ENCODE measurements at regions not wholly inside any gene's neighbourhood (a gene's known extent, or its start where the extent isn't known, plus 50 kb on each side); places are given as distances from the start of the nearest gene placed in this dataset.

DNA sequence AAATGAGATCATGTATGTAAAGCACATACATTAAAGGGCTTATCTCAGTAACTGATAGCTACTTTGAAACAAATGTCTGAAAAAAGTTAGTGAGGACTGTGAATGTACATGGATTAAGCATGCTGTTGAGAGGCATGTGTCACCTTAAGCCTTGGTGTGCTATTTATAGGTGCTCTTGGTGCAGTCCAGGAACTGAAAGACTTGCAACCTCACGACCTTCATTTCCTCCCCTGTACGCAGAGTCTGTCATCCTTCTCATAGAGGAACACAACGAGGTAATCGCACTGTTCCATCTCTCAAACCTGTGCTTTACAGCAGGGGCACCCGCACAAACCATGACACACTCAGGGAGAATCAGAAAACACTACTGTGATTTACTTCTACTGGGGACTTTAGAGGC lies 65.6 kb downstream of the UFM1 start:
- H3K9me3 ChIP-seq, result no peaks in the 10 kb centered on the region
- no peak overlapping the region for H3K27ac ChIP-seq
- H3K4me3 ChIP-seq, result no peak overlapping the region
- WGBS, 3 donors, result 13 to 26% (median 19%) methylated on average over 5 of the region's 5 CpGs
- DNase-seq (no peak), ATAC-seq (peak; percentile 43 to 89 (median 68))
- no peaks in the 10 kb centered on the region for H3K27me3 ChIP-seq (ENCODE audit: insufficient read depth in 3 of 3, low read length in 2 of 3)
- intact Hi-C loops (cut with DNase I), result no loop called here
- TF ChIP-seq, protein P1, sequence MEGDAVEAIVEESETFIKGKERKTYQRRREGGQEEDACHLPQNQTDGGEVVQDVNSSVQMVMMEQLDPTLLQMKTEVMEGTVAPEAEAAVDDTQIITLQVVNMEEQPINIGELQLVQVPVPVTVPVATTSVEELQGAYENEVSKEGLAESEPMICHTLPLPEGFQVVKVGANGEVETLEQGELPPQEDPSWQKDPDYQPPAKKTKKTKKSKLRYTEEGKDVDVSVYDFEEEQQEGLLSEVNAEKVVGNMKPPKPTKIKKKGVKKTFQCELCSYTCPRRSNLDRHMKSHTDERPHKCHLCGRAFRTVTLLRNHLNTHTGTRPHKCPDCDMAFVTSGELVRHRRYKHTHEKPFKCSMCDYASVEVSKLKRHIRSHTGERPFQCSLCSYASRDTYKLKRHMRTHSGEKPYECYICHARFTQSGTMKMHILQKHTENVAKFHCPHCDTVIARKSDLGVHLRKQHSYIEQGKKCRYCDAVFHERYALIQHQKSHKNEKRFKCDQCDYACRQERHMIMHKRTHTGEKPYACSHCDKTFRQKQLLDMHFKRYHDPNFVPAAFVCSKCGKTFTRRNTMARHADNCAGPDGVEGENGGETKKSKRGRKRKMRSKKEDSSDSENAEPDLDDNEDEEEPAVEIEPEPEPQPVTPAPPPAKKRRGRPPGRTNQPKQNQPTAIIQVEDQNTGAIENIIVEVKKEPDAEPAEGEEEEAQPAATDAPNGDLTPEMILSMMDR (IDR thresholded peaks at IDR 0.05), result no peak
- no peaks in the 10 kb centered on the region for H3K36me3 ChIP-seq (ENCODE audit: insufficient read depth in 1 of 2, low read depth in 1 of 2)
- no peaks in the 10 kb centered on the region for H3K4me1 ChIP-seq

DNA sequence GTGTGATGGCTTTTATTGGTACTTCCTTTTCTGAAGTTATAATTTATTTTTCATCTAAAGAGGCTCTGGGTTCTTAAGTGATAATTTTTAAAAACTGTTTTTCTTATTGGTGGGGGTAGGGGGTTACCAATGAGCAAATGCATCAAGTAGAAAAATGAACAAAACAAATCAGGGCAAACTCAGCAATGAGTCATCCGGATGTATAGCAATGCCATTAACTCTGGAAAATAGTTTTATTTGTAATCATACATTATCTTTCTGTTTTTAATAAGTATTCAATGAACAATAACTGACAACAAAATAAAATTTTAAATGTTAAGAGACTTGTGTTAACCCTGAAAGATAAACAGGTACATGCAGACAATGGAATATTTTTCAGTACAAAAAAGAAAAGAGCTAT lies 67.6 kb downstream of the UFM1 start:
- Histone ChIP-seq H3K9me3 (no peaks in the 10 kb centered on the region), H3K27ac (no peak overlapping the region), H3K36me3 (ENCODE audit: insufficient read depth in 1 of 2, low read depth in 1 of 2) (no peaks in the 10 kb centered on the region), H3K4me1 (no peaks in the 10 kb centered on the region), H3K4me3 (no peak overlapping the region), H3K27me3 (ENCODE audit: insufficient read depth in 3 of 3, low read length in 2 of 3) (no peaks in the 10 kb centered on the region)
- DNase-seq (no peak), ATAC-seq (no peak)
- TF ChIP-seq, protein P1 (IDR thresholded peaks at IDR 0.05), result no peak
- intact Hi-C loops (cut with DNase I), result no loop called here
- WGBS, 3 donors, result 87 to 91% (median 89%) methylated on average over 1 of the region's 1 CpG

DNA sequence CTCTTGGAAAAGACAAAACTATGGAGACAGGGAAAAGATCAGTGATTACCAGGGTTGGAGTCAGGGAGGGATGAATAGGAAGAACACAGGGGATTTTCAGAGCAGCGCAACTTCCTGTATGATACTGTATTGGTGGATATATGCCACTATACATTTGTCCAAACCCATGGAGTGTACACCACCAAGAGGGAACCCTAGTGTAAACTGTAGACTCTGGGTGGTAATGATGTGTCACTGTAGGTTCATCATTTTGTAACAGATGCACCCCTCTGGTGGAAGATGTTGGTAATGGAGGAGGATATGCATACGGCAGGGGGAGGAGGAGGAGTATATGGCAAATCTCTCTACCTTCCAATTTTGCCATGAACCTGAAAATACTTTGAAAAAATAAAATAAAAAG lies 68.1 kb downstream of the UFM1 start:
- no peaks in the 10 kb centered on the region for H3K27me3 ChIP-seq (ENCODE audit: insufficient read depth in 3 of 3, low read length in 2 of 3)
- TF ChIP-seq, protein P1 (IDR thresholded peaks at IDR 0.05), result peak; percentile 10
- H3K4me3 ChIP-seq, result no peak overlapping the region
- H3K9me3 ChIP-seq, result no peaks in the 10 kb centered on the region
- no peak overlapping the region for H3K27ac ChIP-seq
- intact Hi-C loops (cut with DNase I), result no loop called here
- WGBS, 3 donors, result 66 to 74% (median 69%) methylated on average over 2 of the region's 2 CpGs
- no peaks in the 10 kb centered on the region for H3K4me1 ChIP-seq
- no peaks in the 10 kb centered on the region for H3K36me3 ChIP-seq (ENCODE audit: insufficient read depth in 1 of 2, low read depth in 1 of 2)
- ATAC-seq (peak in 1 of 4 donors; percentile 34), DNase-seq (no peak)

DNA sequence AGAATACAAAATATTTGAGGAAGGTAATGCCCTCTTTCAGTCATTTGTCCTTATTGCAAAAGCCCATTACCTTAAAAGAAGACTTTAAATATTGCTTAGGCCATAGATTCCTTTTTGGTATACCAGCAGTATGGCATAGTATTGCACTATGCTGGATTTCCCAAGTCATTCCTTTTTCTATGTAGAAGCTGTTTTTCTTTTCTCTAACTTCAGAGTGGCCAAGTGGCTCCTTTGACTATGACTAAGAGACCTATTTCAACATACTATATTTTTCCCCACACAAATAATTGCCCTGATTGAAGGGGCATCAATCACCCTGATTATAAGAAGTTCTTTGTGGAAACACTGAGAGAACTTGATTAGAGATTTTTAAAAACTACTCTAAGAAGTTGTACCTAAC lies 68.6 kb downstream of the UFM1 start:
- no peak for DNase-seq
- Histone ChIP-seq H3K27ac (no peak overlapping the region), H3K9me3 (no peaks in the 10 kb centered on the region), H3K4me1 (no peaks in the 10 kb centered on the region), H3K36me3 (ENCODE audit: insufficient read depth in 1 of 2, low read depth in 1 of 2) (no peaks in the 10 kb centered on the region), H3K27me3 (ENCODE audit: insufficient read depth in 3 of 3, low read length in 2 of 3) (no peaks in the 10 kb centered on the region), H3K4me3 (no peak overlapping the region)
- TF ChIP-seq, protein P1 (IDR thresholded peaks at IDR 0.05), result no peak
- intact Hi-C loops (cut with DNase I), result no loop called here
- no peak for ATAC-seq

DNA sequence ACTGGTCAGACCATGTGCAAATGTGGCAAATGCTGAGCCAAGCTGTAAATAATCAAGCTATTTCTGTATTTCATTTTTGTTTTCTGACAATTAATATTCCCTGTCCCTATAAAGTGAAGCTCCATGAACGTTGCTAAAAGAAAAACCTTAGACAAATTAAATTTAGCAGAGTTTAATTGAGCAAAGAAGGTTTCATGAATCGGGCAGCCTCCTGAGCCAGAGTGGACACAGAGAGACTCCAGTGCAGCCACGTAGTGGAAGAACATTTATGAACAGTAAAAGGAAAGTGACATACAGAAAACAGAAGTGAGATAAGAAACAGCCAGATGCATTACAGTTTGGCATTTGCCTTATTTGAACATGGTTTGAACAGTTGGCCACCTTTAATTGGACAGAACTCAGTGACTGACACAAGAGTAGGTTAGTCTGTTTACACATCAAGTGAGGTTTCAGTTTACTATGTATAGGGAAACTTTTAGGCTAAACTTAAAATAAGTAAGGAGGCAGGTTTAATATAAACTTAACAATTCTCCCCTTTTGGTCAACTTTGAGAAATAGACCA lies 69.7 kb downstream of the UFM1 start:
- TF ChIP-seq, protein P1 (IDR thresholded peaks at IDR 0.05), result no peak
- 49 to 61% (median 57%) methylated on average over 3 of the region's 3 CpGs for WGBS, 3 donors
- Histone ChIP-seq H3K4me3 (no peak overlapping the region), H3K27me3 (ENCODE audit: insufficient read depth in 3 of 3, low read length in 2 of 3) (no peaks in the 10 kb centered on the region), H3K4me1 (no peaks in the 10 kb centered on the region), H3K27ac (no peak overlapping the region), H3K36me3 (ENCODE audit: insufficient read depth in 1 of 2, low read depth in 1 of 2) (no peaks in the 10 kb centered on the region), H3K9me3 (no peaks in the 10 kb centered on the region)
- ATAC-seq (no peak), DNase-seq (no peak)
- intact Hi-C loops (cut with DNase I), result no loop called here
